GM12875 (cell line): ENCODE measurements at regions not wholly inside any gene's neighbourhood (a gene's known extent, or its start where the extent isn't known, plus 50 kb on each side); places are given as distances from the start of the nearest gene placed in this dataset.

Experiments
- H3K4me3 ChIP-seq: one replicate; pipeline ENCODE4 v1.5.1; 2011; ENCODE audit warnings: low read depth, low read length, control low read depth
- TF ChIP-seq, protein P1 (sequence below): IDR thresholded peaks from 2 replicates; pipeline ENCODE4 v1.5.1; 2011; ENCODE audit warnings: low read depth, mild to moderate bottlenecking, control low read depth, inconsistent platforms, low read length, moderate library complexity, borderline replicate concordance; ENCODE audit not compliant: insufficient read depth

DNA sequence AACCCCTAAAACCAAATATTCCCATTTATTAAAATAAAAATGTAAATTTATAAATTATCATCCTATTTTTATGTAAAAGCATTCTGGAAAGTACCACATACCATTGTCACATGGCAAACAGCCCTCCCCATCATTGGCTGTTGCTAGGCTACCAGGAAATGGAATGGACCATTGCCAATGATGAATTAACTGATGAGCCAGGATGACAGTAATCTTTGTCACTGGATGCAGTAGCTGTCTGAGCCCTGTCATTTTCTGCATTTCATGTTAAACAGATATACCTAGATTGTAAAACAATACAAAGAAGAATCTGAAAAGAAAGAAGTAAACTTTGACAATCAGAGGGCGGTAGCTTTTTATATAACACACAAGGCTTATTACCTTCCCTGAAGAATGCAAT lies 641.4 kb downstream of the BCL11A start:
- H3K4me3 ChIP-seq: no peak overlapping the region
- TF ChIP-seq, protein P1, sequence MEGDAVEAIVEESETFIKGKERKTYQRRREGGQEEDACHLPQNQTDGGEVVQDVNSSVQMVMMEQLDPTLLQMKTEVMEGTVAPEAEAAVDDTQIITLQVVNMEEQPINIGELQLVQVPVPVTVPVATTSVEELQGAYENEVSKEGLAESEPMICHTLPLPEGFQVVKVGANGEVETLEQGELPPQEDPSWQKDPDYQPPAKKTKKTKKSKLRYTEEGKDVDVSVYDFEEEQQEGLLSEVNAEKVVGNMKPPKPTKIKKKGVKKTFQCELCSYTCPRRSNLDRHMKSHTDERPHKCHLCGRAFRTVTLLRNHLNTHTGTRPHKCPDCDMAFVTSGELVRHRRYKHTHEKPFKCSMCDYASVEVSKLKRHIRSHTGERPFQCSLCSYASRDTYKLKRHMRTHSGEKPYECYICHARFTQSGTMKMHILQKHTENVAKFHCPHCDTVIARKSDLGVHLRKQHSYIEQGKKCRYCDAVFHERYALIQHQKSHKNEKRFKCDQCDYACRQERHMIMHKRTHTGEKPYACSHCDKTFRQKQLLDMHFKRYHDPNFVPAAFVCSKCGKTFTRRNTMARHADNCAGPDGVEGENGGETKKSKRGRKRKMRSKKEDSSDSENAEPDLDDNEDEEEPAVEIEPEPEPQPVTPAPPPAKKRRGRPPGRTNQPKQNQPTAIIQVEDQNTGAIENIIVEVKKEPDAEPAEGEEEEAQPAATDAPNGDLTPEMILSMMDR: no peak

DNA sequence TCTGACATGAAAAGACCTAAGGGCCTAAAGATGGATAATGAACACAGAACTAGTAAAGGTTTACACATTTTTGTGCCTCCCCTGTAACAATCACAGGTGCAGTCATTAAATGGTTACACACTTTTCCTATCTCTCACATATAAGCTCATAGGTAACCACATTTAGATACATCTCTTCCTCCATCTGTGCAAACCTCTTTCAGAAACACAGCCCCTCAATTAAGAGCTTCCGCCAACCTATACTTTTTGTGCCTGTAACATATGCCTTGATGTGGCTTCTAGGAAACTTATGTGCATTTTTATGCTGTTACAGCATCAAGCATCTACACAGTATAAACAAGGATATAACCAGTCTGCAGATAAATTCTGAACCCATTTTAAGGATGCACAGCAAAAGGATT lies 643.3 kb downstream of the BCL11A start:
- no peak overlapping the region for H3K4me3 ChIP-seq
- TF ChIP-seq, protein P1: no peak

DNA sequence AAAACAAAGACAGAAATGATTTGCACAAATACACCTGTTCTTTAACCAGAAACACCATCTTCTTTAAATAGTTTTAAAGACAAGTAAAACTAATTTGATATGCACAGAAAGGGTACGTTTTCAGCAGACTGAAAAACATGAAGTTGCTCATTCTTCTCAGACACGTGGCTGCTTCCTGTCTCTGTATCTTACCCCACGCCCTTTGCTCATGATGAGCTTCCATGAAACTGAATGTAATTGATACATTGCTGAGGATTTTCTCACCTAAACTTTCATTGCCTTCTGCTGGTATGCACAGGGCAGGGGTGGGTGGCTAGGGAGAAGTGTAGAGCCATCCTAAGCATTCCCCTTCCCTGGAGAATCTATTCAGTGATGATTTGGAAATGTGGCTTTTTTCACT lies 644.3 kb downstream of the BCL11A start:
- H3K4me3 ChIP-seq: no peak overlapping the region
- TF ChIP-seq, protein P1: no peak

DNA sequence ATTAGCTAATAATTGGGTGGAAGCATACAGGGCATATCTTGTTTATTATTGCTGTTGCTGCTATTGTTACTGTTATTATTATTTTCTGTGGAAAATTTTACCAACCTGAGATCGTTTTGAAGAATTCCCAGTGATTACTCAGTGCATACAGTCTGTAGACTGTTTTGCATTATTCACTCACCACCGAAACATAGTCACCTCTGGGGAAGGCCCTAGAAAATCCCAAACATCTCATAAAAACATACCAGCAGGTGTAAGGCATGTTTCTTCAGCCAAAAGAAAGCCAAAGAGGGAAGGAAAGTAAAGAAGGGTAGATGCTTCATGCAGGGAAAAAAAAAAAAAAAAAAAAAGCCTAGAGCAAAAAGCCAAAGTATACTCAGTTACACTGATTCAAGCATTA lies 647.7 kb downstream of the BCL11A start:
- TF ChIP-seq, protein P1: no peak

DNA sequence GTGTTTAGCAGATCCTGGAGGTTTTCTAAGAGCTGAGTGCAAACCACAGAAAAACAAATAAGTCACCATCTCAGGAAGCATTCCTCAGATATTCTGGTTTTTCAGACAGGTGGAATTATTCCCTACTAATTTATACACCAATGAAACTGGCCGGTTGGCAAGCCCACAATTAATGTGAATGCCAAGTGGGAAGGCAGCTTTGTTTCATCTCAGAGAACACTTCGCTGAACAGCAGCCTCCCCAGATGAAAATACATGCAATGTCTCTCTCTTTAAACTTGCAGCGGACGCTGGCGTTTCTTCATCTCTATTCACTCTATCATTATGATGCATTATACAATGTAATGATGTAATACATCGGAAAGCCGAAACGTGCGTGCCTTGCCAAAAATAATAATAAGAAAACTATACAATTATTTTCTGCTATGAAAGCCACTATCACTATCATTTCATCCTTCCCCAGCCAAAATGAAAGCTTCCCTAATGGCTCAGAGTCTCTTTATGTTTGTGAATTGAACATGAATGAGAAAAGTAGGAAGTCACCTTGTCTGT lies 649.4 kb downstream of the BCL11A start:
- H3K4me3 ChIP-seq: no peak overlapping the region
- TF ChIP-seq, protein P1: no peak

More for the DNA sequence above, 647.7 kb downstream of the BCL11A start:
- H3K4me3 ChIP-seq: no peak overlapping the region

DNA sequence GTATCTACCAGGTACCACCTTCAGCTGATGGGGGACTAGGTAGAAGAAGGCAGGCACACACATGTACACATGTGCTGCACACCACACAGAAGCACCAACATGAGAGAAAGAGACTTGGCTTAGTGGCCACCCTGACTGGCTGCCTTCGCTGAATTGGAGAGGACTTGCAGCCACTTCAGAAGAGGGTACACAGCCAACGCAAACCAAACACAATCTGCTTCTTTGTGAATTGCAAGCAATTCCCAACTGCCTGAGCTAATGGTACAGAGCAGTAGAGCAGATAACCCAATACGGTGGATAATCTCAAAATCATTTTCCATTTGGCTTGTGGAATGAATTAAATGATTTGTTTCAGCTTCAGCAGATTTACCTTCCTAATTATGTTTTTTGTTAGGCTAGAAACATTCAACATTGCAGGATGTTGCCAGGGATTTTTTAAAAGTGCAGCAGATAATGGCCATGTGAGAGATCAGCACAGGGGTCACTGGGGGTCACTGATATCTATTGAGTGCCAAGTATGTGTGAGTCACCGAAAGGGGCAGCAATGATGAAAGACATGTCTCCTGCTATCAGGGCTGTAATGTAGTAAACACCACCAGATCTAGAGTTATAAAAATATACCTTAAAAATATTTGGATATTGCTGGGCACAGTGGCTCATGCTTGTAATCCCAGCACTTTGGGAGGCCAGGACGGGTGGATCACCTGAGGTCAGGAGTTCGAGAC lies 652.6 kb downstream of the BCL11A start:
- H3K4me3 ChIP-seq: no peak overlapping the region
- TF ChIP-seq, protein P1: no peak

DNA sequence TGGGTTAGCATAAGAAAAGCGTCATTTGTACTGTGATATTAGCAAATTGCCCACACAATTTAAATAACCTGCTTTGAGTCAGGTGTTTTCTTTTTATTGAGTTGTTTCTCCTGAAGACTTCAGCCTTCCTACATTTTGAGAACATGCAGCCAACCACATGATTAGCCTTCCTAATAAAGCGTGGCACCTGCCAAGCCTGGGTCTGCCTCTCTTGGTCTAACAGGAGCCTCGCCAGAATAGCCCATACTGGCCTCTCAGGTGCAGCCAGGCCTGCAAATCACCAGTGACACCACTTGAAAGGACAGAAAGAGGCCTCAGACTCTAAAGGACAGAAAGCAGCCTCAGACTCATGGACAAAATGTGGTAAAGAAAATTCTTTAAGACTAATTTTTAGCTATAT lies 653.8 kb downstream of the BCL11A start:
- H3K4me3 ChIP-seq: no peak overlapping the region
- TF ChIP-seq, protein P1: no peak
